Testis (tissue), 2 donors: ENCODE measurements at regions not wholly inside any gene's neighbourhood (a gene's known extent, or its start where the extent isn't known, plus 50 kb on each side); places are given as distances from the start of the nearest gene placed in this dataset.

ENCODE experiments used
- DNase-seq: peaks from one replicate; pipeline ENCODE4 v3.0.0-alpha.2; 2019
- H3K27ac ChIP-seq, 2 donors: fragments of 200-600 bp; sonication (generic); one replicate each; pipeline ENCODE4 v1.5.1; 2019
- H3K27me3 ChIP-seq: fragments of 200-600 bp; sonication (generic); one replicate; pipeline ENCODE4 v1.5.1; 2019
- H3K36me3 ChIP-seq: fragments of 200-600 bp; sonication (generic); one replicate; pipeline ENCODE4 v1.5.1; 2017; ENCODE audit warnings: low read depth; ENCODE audit errors: missing control alignments
- H3K4me1 ChIP-seq: fragments of 200-600 bp; sonication (generic); one replicate; pipeline ENCODE4 v1.5.1; 2019
- H3K4me3 ChIP-seq, 2 donors: fragments of 200-600 bp; sonication (generic); one replicate each; pipeline ENCODE4 v1.5.1; 2017 to 2019
- H3K9me3 ChIP-seq: fragments of 200-600 bp; sonication (generic); one replicate; pipeline ENCODE4 v1.5.1; 2017
- CTCF ChIP-seq, 3 experiments: fragments of 450-650 bp in 2 of 3; fragments of 200-600 bp in 1 of 3; sonication (generic) in 1 of 3; IDR thresholded peaks; one replicate each; pipeline ENCODE4 v1.5.1; 2016 to 2019; ENCODE audit warnings: antibody characterized with exemption in 3 of 3, mild to moderate bottlenecking in 2 of 3, moderate library complexity in 1 of 3
- POLR2A ChIP-seq: fragments of 450-650 bp; IDR thresholded peaks from one replicate; pipeline ENCODE4 v1.6.1; 2017; ENCODE audit warnings: antibody characterized with exemption, mild to moderate bottlenecking, moderate library complexity
- WGBS, 2 donors: methylation state at CpG; one replicate each; pipeline ENCODE4 v1.1.5; 2018; 5-methylcytosine and 5-hydroxymethylcytosine counted together
- intact Hi-C: fragments of 100-400 bp; cut with DNase I; formaldehyde crosslinking; loops from one replicate; pipeline ENCODE4 v1.15.1; 2023; ENCODE audit warnings: low total_unique reads

GRCh38 chr4:8791609-8792008 lies 80.0 kb downstream of the HMX1 start:
- H3K36me3 ChIP-seq, result no peaks in the 10 kb centered on the region
- intact Hi-C loops, result no loop called here

GRCh38 chr4:8790749-8791148 lies 80.9 kb downstream of the HMX1 start:
- Histone ChIP-seq H3K36me3 (no peaks in the 10 kb centered on the region), H3K4me3 (no peak overlapping the region), H3K9me3 (no peaks in the 10 kb centered on the region), H3K27ac (no peak overlapping the region), H3K27me3 (no peaks in the 10 kb centered on the region), H3K4me1 (no peaks in the 10 kb centered on the region)
- DNase-seq, result no peak
- 80 to 82% methylated on average over 6 of the region's 6 CpGs for WGBS, 2 donors
- TF ChIP-seq POLR2A (no peak), CTCF (IDR thresholded peaks at IDR 0.05) (no peak)
- intact Hi-C loops, result no loop called here

More at GRCh38 chr4:8791609-8792008, 80.0 kb downstream of the HMX1 start:
- Histone ChIP-seq H3K27ac (no peak overlapping the region), H3K4me1 (no peaks in the 10 kb centered on the region), H3K9me3 (no peaks in the 10 kb centered on the region), H3K27me3 (no peaks in the 10 kb centered on the region), H3K4me3 (no peak overlapping the region)
- 75 to 86% methylated on average over 9 of the region's 9 CpGs for WGBS, 2 donors
- no peak for DNase-seq
- no peak for TF ChIP-seq POLR2A

GRCh38 chr4:8788174-8788573 lies 83.5 kb downstream of the HMX1 start:
- Histone ChIP-seq H3K27ac (no peak overlapping the region), H3K4me1 (no peaks in the 10 kb centered on the region), H3K9me3 (no peaks in the 10 kb centered on the region), H3K36me3 (no peaks in the 10 kb centered on the region), H3K4me3 (no peak overlapping the region), H3K27me3 (no peaks in the 10 kb centered on the region)
- 72 to 77% methylated on average over 7 to 9 of the region's 9 CpGs for WGBS, 2 donors
- no peak for TF ChIP-seq CTCF (IDR thresholded peaks at IDR 0.05)
- no peak for TF ChIP-seq POLR2A
- intact Hi-C loops, result no loop called here
- no peak for DNase-seq

- H3K27me3 ChIP-seq, result no peaks in the 10 kb centered on the region
- H3K27ac ChIP-seq, result no peak overlapping the region
- H3K4me1 ChIP-seq, result no peaks in the 10 kb centered on the region
- intact Hi-C loops, result no loop called here
- no peak overlapping the region for H3K4me3 ChIP-seq
- no peak for TF ChIP-seq CTCF (IDR thresholded peaks at IDR 0.05)
- no peak for TF ChIP-seq POLR2A
- no peaks in the 10 kb centered on the region for H3K9me3 ChIP-seq
- 87 to 95% methylated on average over 7 to 11 of the region's 16 CpGs for WGBS, 2 donors
- no peaks in the 10 kb centered on the region for H3K36me3 ChIP-seq
- DNase-seq, result no peak
These were observed 85.5 kb downstream of the HMX1 start for GRCh38 chr4:8786166-8786565.

- H3K27me3 ChIP-seq, result no peaks in the 10 kb centered on the region
- H3K9me3 ChIP-seq, result no peaks in the 10 kb centered on the region
- WGBS, 2 donors, result 75 to 85% methylated on average over 8 to 14 of the region's 15 CpGs
- H3K4me1 ChIP-seq, result no peaks in the 10 kb centered on the region
- intact Hi-C loops, result no loop called here
- H3K27ac ChIP-seq, result no peak overlapping the region
- H3K36me3 ChIP-seq, result no peaks in the 10 kb centered on the region
- TF ChIP-seq POLR2A (no peak), CTCF (IDR thresholded peaks at IDR 0.05) (no peak)
- no peak overlapping the region for H3K4me3 ChIP-seq
- no peak for DNase-seq
These were observed 85.9 kb downstream of the HMX1 start for GRCh38 chr4:8785656-8786142.
